Neural crest cell (in vitro differentiated cells): ENCODE measurements at regions not wholly inside any gene's neighbourhood (a gene's known extent, or its start where the extent isn't known, plus 50 kb on each side); places are given as distances from the start of the nearest gene placed in this dataset.
A peak's percentile ranks its signal among the peaks of the same experiment; 100 is the strongest.

Source experiments
- DNase-seq: peaks from one replicate; pipeline ENCODE4 v3.0.0; 2021; ENCODE audit warnings: low read depth, mixed read lengths, low spot score
- H3K27ac Mint-ChIP-seq: one replicate; pipeline ENCODE4 v1.8.0; 2021; ENCODE audit warnings: mild to moderate bottlenecking, mixed read lengths; ENCODE audit not compliant: unreplicated experiment
- H3K27me3 Mint-ChIP-seq: 2 replicates; pipeline ENCODE4 v1.8.0; 2021; ENCODE audit warnings: low read depth, mild to moderate bottlenecking, mixed read lengths
- H3K36me3 Mint-ChIP-seq: 2 replicates; pipeline ENCODE4 v1.8.0; 2021; ENCODE audit warnings: low read depth, mild to moderate bottlenecking, mixed read lengths
- H3K4me1 Mint-ChIP-seq: 2 replicates; pipeline ENCODE4 v1.8.0; 2021; ENCODE audit warnings: mixed read lengths
- H3K4me3 Mint-ChIP-seq: one replicate; pipeline ENCODE4 v1.8.0; 2021; ENCODE audit warnings: mild to moderate bottlenecking, mixed read lengths
- H3K9me3 Mint-ChIP-seq: 2 replicates; pipeline ENCODE4 v1.8.0; 2021; ENCODE audit warnings: mixed read lengths
- TF ChIP-seq, protein P1 (sequence below): fragments of 200-600 bp; sonication (generic); conservative IDR thresholded peaks from 2 replicates; pipeline ENCODE4 v1.5.0; 2021; ENCODE audit warnings: antibody characterized with exemption, mild to moderate bottlenecking

DNA sequence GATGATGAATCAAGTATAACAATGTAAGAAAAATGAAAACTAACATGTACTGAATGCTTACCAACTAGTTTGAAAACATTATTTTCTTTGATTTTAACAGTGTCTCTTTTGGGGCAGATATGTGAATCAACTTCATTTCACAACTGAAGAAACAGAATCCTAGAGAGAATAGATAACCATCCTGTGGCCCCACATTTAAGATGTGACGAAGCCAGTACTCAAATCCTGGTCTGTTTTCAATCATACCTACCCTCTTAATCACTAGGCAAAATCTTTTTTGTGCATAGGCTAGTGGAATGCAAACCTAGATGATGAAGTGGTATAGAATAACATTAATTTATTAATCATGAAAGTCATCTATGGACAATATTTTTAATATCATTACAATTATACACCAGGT is 371.6 kb upstream of the EPHA7 start:
- DNase-seq: no peak
- no peak overlapping the region for H3K4me3 Mint-ChIP-seq
- no peaks in the 10 kb centered on the region for H3K9me3 Mint-ChIP-seq
- H3K27me3 Mint-ChIP-seq: no peaks in the 10 kb centered on the region
- H3K4me1 Mint-ChIP-seq: peaks cover 15% of the 10 kb centered on the region
- no peaks in the 10 kb centered on the region for H3K36me3 Mint-ChIP-seq
- TF ChIP-seq, protein P1, sequence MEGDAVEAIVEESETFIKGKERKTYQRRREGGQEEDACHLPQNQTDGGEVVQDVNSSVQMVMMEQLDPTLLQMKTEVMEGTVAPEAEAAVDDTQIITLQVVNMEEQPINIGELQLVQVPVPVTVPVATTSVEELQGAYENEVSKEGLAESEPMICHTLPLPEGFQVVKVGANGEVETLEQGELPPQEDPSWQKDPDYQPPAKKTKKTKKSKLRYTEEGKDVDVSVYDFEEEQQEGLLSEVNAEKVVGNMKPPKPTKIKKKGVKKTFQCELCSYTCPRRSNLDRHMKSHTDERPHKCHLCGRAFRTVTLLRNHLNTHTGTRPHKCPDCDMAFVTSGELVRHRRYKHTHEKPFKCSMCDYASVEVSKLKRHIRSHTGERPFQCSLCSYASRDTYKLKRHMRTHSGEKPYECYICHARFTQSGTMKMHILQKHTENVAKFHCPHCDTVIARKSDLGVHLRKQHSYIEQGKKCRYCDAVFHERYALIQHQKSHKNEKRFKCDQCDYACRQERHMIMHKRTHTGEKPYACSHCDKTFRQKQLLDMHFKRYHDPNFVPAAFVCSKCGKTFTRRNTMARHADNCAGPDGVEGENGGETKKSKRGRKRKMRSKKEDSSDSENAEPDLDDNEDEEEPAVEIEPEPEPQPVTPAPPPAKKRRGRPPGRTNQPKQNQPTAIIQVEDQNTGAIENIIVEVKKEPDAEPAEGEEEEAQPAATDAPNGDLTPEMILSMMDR: no peak
- H3K27ac Mint-ChIP-seq: no peak overlapping the region

DNA sequence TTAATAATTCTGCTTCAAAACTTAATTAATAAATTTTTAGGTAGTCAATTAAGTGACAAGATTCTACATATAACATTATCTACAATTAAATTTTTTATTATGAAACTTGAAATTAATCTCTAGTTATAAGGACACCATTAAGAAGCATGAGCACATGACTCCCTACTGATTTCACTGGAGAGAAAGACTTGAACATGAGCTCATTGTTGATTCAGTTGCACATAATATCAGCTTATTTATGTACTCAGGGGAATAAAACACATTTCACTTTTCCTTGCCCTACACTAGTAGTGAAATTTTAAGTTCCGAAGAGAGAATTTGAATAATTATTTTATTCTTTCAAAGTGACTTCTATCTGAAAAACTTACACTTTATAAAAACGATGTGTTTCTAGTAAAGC is 370.2 kb upstream of the EPHA7 start:
- Mint-ChIP-seq H3K27ac (no peak overlapping the region), H3K27me3 (no peaks in the 10 kb centered on the region), H3K36me3 (no peaks in the 10 kb centered on the region), H3K9me3 (no peaks in the 10 kb centered on the region), H3K4me3 (no peak overlapping the region), H3K4me1 (peaks cover 28% of the 10 kb centered on the region)
- no peak for DNase-seq
- TF ChIP-seq, protein P1: no peak

DNA sequence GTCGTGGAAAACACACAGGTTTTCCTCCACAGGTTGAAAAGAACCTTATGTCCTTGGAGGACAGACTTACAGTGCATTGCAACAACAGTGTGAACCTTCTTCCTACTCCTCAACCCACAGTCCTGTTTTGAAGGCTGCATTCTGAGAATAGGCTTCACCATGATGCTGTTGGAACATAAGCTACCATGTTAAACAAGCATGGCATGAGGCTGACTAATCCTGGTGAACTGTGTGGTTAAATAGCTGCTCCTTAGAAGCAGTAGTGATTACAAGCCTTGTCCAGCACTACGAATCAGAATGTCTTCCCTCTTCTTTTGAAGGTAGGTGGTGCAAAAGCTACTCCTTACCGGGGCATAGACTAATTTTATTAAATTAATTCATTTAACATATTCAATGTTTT is 368.5 kb upstream of the EPHA7 start:
- Mint-ChIP-seq H3K4me1 (peaks cover 33% of the 10 kb centered on the region), H3K27me3 (no peaks in the 10 kb centered on the region), H3K4me3 (no peak overlapping the region), H3K9me3 (no peaks in the 10 kb centered on the region), H3K36me3 (no peaks in the 10 kb centered on the region), H3K27ac (no peak overlapping the region)
- DNase-seq: no peak
- TF ChIP-seq, protein P1: no peak

DNA sequence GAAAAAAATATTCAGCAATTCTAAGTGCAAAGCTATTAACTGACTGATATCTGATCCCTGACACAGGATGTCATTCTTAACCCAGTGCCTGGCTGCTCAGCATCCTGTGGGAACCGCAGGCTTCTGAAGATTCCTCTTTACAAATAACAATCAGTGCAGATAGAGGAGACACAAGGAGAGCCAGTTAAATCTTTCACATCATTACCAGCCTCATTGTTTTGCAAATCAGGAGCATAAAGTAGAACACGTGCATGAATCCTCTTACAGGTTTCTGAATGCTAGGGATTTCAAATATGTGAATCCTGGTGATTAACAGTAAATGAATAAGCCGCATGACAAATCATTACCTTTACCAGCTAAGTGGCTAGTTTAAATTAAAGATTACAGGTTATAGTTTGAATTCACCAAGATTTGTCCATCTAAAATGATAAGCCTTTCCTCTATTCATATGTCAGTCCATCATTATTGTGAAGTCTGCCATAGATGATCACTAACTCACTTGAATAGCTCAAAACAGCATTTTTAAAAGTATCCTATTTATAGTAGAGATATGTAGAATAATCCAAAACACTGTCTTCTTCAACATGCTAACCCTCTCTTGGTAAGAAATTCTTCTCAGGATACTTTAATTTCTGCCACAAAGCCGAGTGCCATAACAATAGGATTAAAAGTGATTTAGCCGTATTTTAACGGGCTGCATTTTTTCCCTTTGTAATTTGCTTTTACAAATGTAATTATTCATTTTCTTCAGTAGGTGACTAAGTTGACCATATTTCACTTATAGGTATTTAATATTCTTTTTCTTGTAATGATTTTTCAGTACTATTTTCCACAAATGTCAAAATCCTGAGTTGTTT is 367.3 kb upstream of the EPHA7 start:
- H3K27ac Mint-ChIP-seq: no peak overlapping the region
- H3K27me3 Mint-ChIP-seq: no peaks in the 10 kb centered on the region
- H3K4me1 Mint-ChIP-seq: peaks cover 33% of the 10 kb centered on the region
- no peaks in the 10 kb centered on the region for H3K36me3 Mint-ChIP-seq
- H3K9me3 Mint-ChIP-seq: no peaks in the 10 kb centered on the region
- DNase-seq: no peak
- TF ChIP-seq, protein P1: no peak
- H3K4me3 Mint-ChIP-seq: no peak overlapping the region

DNA sequence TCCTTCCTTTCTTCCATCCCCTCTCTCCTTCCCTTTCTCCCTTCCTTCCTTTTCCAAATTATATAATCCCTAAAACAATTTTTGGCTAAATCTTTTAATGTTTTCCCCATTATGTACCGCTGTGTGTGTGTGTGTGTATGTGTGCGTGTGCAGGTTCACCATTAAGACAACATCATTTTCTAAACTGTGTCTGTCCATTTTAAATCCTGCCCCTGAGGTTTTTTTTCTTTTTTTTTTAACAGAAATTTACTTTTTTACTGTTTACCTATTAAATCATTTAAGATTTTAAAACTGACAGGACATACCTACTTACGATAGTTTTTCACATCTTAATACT is 366.3 kb upstream of the EPHA7 start:
- H3K27ac Mint-ChIP-seq: peak overlapping the region; percentile 90
- TF ChIP-seq, protein P1: no peak
- H3K4me3 Mint-ChIP-seq: peak overlapping the region; percentile 52
- DNase-seq: no peak
- peaks cover 33% of the 10 kb centered on the region for H3K4me1 Mint-ChIP-seq
- H3K27me3 Mint-ChIP-seq: no peaks in the 10 kb centered on the region
- no peaks in the 10 kb centered on the region for H3K9me3 Mint-ChIP-seq
- no peaks in the 10 kb centered on the region for H3K36me3 Mint-ChIP-seq
